ENCODE measurements at regions not wholly inside any gene's neighbourhood (a gene's known extent, or its start where the extent isn't known, plus 50 kb on each side); places are given as distances from the start of the nearest gene placed in this dataset.

DNA sequence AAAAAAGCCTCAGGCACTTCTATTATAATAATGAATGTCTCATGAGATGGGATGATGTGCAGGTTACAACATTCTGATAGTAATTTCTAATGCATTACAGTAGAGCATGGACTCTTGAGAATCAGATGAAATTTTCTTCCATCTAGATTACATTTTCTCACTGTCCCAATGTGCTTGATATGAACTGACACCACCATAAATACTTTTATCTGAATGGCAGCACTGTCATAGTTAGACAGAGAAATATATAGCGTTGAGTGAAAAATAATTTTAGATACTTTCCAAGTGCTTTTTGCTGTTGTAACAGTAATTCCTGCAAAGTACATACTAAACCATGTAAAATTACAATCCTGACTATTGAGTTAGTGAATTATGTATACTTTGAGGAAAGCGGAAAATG is 630.1 kb downstream of the BRINP3 start:
- TF ChIP-seq RAD21 (IDR thresholded peaks at IDR 0.05) (no peak), YY1 (IDR thresholded peaks at IDR 0.05) (no peak), SP1 (IDR thresholded peaks at IDR 0.05) (no peak), NR2F2 (IDR thresholded peaks at IDR 0.05) (no peak)
- TF ChIP-seq, protein P1, sequence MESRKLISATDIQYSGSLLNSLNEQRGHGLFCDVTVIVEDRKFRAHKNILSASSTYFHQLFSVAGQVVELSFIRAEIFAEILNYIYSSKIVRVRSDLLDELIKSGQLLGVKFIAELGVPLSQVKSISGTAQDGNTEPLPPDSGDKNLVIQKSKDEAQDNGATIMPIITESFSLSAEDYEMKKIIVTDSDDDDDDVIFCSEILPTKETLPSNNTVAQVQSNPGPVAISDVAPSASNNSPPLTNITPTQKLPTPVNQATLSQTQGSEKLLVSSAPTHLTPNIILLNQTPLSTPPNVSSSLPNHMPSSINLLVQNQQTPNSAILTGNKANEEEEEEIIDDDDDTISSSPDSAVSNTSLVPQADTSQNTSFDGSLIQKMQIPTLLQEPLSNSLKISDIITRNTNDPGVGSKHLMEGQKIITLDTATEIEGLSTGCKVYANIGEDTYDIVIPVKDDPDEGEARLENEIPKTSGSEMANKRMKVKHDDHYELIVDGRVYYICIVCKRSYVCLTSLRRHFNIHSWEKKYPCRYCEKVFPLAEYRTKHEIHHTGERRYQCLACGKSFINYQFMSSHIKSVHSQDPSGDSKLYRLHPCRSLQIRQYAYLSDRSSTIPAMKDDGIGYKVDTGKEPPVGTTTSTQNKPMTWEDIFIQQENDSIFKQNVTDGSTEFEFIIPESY (IDR thresholded peaks at IDR 0.05), result no peak
- TF ChIP-seq, protein P2, sequence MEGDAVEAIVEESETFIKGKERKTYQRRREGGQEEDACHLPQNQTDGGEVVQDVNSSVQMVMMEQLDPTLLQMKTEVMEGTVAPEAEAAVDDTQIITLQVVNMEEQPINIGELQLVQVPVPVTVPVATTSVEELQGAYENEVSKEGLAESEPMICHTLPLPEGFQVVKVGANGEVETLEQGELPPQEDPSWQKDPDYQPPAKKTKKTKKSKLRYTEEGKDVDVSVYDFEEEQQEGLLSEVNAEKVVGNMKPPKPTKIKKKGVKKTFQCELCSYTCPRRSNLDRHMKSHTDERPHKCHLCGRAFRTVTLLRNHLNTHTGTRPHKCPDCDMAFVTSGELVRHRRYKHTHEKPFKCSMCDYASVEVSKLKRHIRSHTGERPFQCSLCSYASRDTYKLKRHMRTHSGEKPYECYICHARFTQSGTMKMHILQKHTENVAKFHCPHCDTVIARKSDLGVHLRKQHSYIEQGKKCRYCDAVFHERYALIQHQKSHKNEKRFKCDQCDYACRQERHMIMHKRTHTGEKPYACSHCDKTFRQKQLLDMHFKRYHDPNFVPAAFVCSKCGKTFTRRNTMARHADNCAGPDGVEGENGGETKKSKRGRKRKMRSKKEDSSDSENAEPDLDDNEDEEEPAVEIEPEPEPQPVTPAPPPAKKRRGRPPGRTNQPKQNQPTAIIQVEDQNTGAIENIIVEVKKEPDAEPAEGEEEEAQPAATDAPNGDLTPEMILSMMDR (IDR thresholded peaks at IDR 0.05; ENCODE audit: low read depth, low read length, missing input control), result no peak
- TF ChIP-seq, protein P3, sequence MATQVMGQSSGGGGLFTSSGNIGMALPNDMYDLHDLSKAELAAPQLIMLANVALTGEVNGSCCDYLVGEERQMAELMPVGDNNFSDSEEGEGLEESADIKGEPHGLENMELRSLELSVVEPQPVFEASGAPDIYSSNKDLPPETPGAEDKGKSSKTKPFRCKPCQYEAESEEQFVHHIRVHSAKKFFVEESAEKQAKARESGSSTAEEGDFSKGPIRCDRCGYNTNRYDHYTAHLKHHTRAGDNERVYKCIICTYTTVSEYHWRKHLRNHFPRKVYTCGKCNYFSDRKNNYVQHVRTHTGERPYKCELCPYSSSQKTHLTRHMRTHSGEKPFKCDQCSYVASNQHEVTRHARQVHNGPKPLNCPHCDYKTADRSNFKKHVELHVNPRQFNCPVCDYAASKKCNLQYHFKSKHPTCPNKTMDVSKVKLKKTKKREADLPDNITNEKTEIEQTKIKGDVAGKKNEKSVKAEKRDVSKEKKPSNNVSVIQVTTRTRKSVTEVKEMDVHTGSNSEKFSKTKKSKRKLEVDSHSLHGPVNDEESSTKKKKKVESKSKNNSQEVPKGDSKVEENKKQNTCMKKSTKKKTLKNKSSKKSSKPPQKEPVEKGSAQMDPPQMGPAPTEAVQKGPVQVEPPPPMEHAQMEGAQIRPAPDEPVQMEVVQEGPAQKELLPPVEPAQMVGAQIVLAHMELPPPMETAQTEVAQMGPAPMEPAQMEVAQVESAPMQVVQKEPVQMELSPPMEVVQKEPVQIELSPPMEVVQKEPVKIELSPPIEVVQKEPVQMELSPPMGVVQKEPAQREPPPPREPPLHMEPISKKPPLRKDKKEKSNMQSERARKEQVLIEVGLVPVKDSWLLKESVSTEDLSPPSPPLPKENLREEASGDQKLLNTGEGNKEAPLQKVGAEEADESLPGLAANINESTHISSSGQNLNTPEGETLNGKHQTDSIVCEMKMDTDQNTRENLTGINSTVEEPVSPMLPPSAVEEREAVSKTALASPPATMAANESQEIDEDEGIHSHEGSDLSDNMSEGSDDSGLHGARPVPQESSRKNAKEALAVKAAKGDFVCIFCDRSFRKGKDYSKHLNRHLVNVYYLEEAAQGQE (IDR thresholded peaks at IDR 0.05), result no peak
- TF ChIP-seq, protein P4, sequence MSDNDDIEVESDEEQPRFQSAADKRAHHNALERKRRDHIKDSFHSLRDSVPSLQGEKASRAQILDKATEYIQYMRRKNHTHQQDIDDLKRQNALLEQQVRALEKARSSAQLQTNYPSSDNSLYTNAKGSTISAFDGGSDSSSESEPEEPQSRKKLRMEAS (IDR thresholded peaks at IDR 0.05), result no peak

All from liver (tissue), 3 donors.